CD8-positive, alpha-beta memory T cell (primary cell): ENCODE measurements at regions not wholly inside any gene's neighbourhood (a gene's known extent, or its start where the extent isn't known, plus 50 kb on each side); places are given as distances from the start of the nearest gene placed in this dataset.

ENCODE experiments used
- CTCF ChIA-PET: fragments of 350-600 bp; sonication (Branson Sonifier 250); formaldehyde crosslinking; loops from one replicate; lab custom pipeline; 2021; ENCODE audit warnings: antibody characterized with exemption; lab: Charles Lee
- POLR2A ChIA-PET: fragments of 350-600 bp; sonication (Branson Sonifier 250); formaldehyde crosslinking; loops from one replicate; lab custom pipeline; 2021; ENCODE audit warnings: antibody characterized with exemption; lab: Charles Lee
- DNase-seq, 5 donors: peaks; one replicate each; pipeline versions ENCODE4 v3.0.0 to v3.0.0-alpha.2; 2020 to 2022; ENCODE audit warnings: mixed read lengths in 1 of 5
- H3K27ac ChIP-seq: one replicate; pipeline ENCODE4 v1.7.0; 2013; ENCODE audit warnings: low read depth, mild to moderate bottlenecking, low read length, moderate library complexity
- H3K27me3 ChIP-seq: 2 replicates; pipeline ENCODE4 v1.7.0; 2013; ENCODE audit warnings: low read length, mild to moderate bottlenecking; ENCODE audit not compliant: insufficient read depth, poor library complexity, severe bottlenecking
- H3K36me3 ChIP-seq: 2 replicates; pipeline ENCODE4 v1.7.0; 2013; ENCODE audit warnings: mild to moderate bottlenecking, low read length, moderate library complexity; ENCODE audit not compliant: insufficient read depth
- H3K4me1 ChIP-seq: 2 replicates; pipeline ENCODE4 v1.7.0; 2013; ENCODE audit warnings: mild to moderate bottlenecking, low read length, moderate library complexity; ENCODE audit not compliant: insufficient read depth
- H3K4me3 ChIP-seq: 2 replicates; pipeline ENCODE4 v1.7.0; 2013; ENCODE audit warnings: mild to moderate bottlenecking, low read length
- H3K9me3 ChIP-seq: 2 replicates; pipeline ENCODE4 v1.7.0; 2013; ENCODE audit warnings: mild to moderate bottlenecking, low read length
- H3K27ac Mint-ChIP-seq, 8 donors: one replicate each; pipeline ENCODE4 v1.8.0; 2020 to 2021; ENCODE audit warnings: mixed read lengths in 8 of 8, mild to moderate bottlenecking in 6 of 8, inconsistent platforms in 3 of 8, moderate library complexity in 3 of 8
- H3K27me3 Mint-ChIP-seq, 2 donors: one replicate each; pipeline ENCODE4 v1.8.0; 2020 to 2021; ENCODE audit warnings: mixed read lengths in 2 of 2, mild to moderate bottlenecking in 1 of 2, moderate library complexity in 1 of 2
- H3K36me3 Mint-ChIP-seq, 3 donors: one replicate each; pipeline ENCODE4 v1.8.0; 2020 to 2021; ENCODE audit warnings: mixed read lengths in 3 of 3, inconsistent platforms in 1 of 3, mild to moderate bottlenecking in 1 of 3
- H3K4me1 Mint-ChIP-seq, 3 donors: one replicate each; pipeline ENCODE4 v1.8.0; 2020 to 2021; ENCODE audit warnings: mixed read lengths in 3 of 3, inconsistent platforms in 1 of 3, mild to moderate bottlenecking in 1 of 3
- H3K4me3 Mint-ChIP-seq, 7 donors: one replicate each; pipeline ENCODE4 v1.8.0; 2020 to 2021; ENCODE audit warnings: mixed read lengths in 7 of 7, mild to moderate bottlenecking in 6 of 7, moderate library complexity in 4 of 7, inconsistent platforms in 2 of 7
- H3K9me3 Mint-ChIP-seq, 5 donors: one replicate each; pipeline ENCODE4 v1.8.0; 2020 to 2022; ENCODE audit warnings: mixed read lengths in 5 of 5, mild to moderate bottlenecking in 3 of 5, moderate library complexity in 2 of 5, inconsistent platforms in 1 of 5

GRCh38 chr3:45311327-45311726 is 77.0 kb upstream of the LARS2 start:
- ChIA-PET CTCF (no interaction called here), POLR2A (no interaction called here)
- peaks cover 0 to 5% (median 0%) of the 10 kb centered on the region in 5 donors for H3K9me3 Mint-ChIP-seq
- H3K27ac Mint-ChIP-seq = no peak overlapping the region
- no peak for DNase-seq
- H3K9me3 ChIP-seq = no peaks in the 10 kb centered on the region
- H3K4me1 Mint-ChIP-seq = no peaks in the 10 kb centered on the region
- H3K27ac ChIP-seq = no peak overlapping the region
- no peaks in the 10 kb centered on the region for H3K36me3 ChIP-seq
- H3K36me3 Mint-ChIP-seq = no peaks in the 10 kb centered on the region
- H3K4me3 Mint-ChIP-seq = no peak overlapping the region
- no peaks in the 10 kb centered on the region for H3K4me1 ChIP-seq
- no peak overlapping the region for H3K4me3 ChIP-seq
- H3K27me3 Mint-ChIP-seq = peaks cover 10 to 53% of the 10 kb centered on the region in 2 donors
- no peaks in the 10 kb centered on the region for H3K27me3 ChIP-seq

- Histone ChIP-seq H3K27me3 (no peaks in the 10 kb centered on the region), H3K4me3 (no peak overlapping the region), H3K9me3 (no peaks in the 10 kb centered on the region), H3K27ac (no peak overlapping the region), H3K36me3 (no peaks in the 10 kb centered on the region), H3K4me1 (no peaks in the 10 kb centered on the region)
- CTCF ChIA-PET = no interaction called here
- no peak for DNase-seq
- H3K4me3 Mint-ChIP-seq = no peak overlapping the region
- no peaks in the 10 kb centered on the region for H3K36me3 Mint-ChIP-seq
- POLR2A ChIA-PET = no interaction called here
- H3K4me1 Mint-ChIP-seq = no peaks in the 10 kb centered on the region
- peaks cover 10 to 52% of the 10 kb centered on the region in 2 donors for H3K27me3 Mint-ChIP-seq
- peaks cover 0 to 5% (median 0%) of the 10 kb centered on the region in 5 donors for H3K9me3 Mint-ChIP-seq
- no peak overlapping the region for H3K27ac Mint-ChIP-seq
These were observed 76.2 kb upstream of the LARS2 start for GRCh38 chr3:45311953-45312801.

DNA sequence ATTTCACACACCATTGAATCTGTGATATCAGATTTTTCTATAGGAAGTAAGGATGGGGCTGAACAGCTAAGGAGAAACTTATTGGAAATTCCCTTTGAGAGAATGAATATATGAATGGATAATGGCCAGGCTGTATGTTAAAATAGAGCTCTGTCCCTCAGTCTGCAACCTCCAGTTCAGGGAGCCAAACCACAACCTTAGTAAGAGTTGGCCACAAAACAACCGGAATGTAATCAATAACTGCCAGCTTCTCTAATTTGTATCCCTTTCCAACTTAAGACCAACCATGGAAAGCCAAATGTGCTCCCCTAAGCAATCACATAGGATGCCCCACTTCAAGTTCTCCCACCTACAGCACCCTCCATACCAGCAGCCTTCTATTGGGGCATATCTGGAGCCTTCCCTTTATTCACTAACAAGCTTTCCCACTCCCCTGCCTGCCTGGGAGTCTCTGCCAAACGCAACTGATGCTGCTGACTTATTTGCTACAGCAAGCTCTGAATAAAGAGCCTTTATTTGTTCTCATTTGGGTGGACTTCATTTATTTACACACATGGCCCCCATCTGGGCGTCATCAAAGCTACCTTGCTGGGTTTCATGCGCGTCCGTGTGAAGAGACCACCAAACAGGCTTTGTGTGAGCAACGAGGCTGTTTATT is 75.4 kb upstream of the LARS2 start:
- no peak overlapping the region for H3K4me3 ChIP-seq
- no peaks in the 10 kb centered on the region for H3K4me1 ChIP-seq
- Mint-ChIP-seq H3K9me3 (peaks cover 0 to 2% (median 0%) of the 10 kb centered on the region in 5 donors), H3K4me1 (no peaks in the 10 kb centered on the region), H3K4me3 (no peak overlapping the region), H3K27me3 (peaks cover 12 to 45% of the 10 kb centered on the region in 2 donors), H3K36me3 (no peaks in the 10 kb centered on the region), H3K27ac (peak overlapping the region in 1 of 8 donors; percentile 51)
- POLR2A ChIA-PET = no interaction called here
- H3K27me3 ChIP-seq = no peaks in the 10 kb centered on the region
- no peak overlapping the region for H3K27ac ChIP-seq
- no peak for DNase-seq
- H3K36me3 ChIP-seq = no peaks in the 10 kb centered on the region
- CTCF ChIA-PET = no interaction called here
- no peaks in the 10 kb centered on the region for H3K9me3 ChIP-seq

GRCh38 chr3:45313743-45314403 is 74.5 kb upstream of the LARS2 start:
- H3K9me3 Mint-ChIP-seq = peaks cover 0 to 2% (median 0%) of the 10 kb centered on the region in 5 donors
- no peak overlapping the region for H3K27ac Mint-ChIP-seq
- CTCF ChIA-PET = no interaction called here
- no peaks in the 10 kb centered on the region for H3K9me3 ChIP-seq
- H3K4me1 Mint-ChIP-seq = no peaks in the 10 kb centered on the region
- H3K27me3 Mint-ChIP-seq = peaks cover 15 to 45% of the 10 kb centered on the region in 2 donors
- POLR2A ChIA-PET = no interaction called here
- DNase-seq = no peak
- H3K36me3 Mint-ChIP-seq = no peaks in the 10 kb centered on the region
- no peaks in the 10 kb centered on the region for H3K36me3 ChIP-seq
- H3K27me3 ChIP-seq = no peaks in the 10 kb centered on the region
- no peak overlapping the region for H3K27ac ChIP-seq
- H3K4me3 ChIP-seq = no peak overlapping the region
- no peaks in the 10 kb centered on the region for H3K4me1 ChIP-seq
- no peak overlapping the region for H3K4me3 Mint-ChIP-seq

GRCh38 chr3:45317710-45318109 is 70.7 kb upstream of the LARS2 start:
- ChIA-PET CTCF (no interaction called here), POLR2A (no interaction called here)
- no peak overlapping the region for H3K4me3 Mint-ChIP-seq

GRCh38 chr3:45318689-45319088 is 69.7 kb upstream of the LARS2 start:
- Histone ChIP-seq H3K36me3 (no peaks in the 10 kb centered on the region), H3K4me1 (no peaks in the 10 kb centered on the region), H3K27me3 (peaks cover 5% of the 10 kb centered on the region), H3K9me3 (no peaks in the 10 kb centered on the region), H3K4me3 (no peak overlapping the region), H3K27ac (no peak overlapping the region)
- ChIA-PET CTCF (no interaction called here), POLR2A (no interaction called here)
- DNase-seq = no peak
- Mint-ChIP-seq H3K9me3 (no peaks in the 10 kb centered on the region), H3K27ac (no peak overlapping the region), H3K36me3 (no peaks in the 10 kb centered on the region), H3K4me3 (no peak overlapping the region), H3K27me3 (peaks cover 7 to 24% of the 10 kb centered on the region in 2 donors), H3K4me1 (no peaks in the 10 kb centered on the region)

More at GRCh38 chr3:45317710-45318109, 70.7 kb upstream of the LARS2 start:
- Histone ChIP-seq H3K9me3 (no peaks in the 10 kb centered on the region), H3K27ac (no peak overlapping the region), H3K4me1 (no peaks in the 10 kb centered on the region), H3K36me3 (no peaks in the 10 kb centered on the region), H3K4me3 (no peak overlapping the region), H3K27me3 (peaks cover 5% of the 10 kb centered on the region)
- no peak overlapping the region for H3K27ac Mint-ChIP-seq
- H3K9me3 Mint-ChIP-seq = no peaks in the 10 kb centered on the region
- H3K27me3 Mint-ChIP-seq = peaks cover 10 to 34% of the 10 kb centered on the region in 2 donors
- no peaks in the 10 kb centered on the region for H3K36me3 Mint-ChIP-seq
- H3K4me1 Mint-ChIP-seq = no peaks in the 10 kb centered on the region
- no peak for DNase-seq

DNA sequence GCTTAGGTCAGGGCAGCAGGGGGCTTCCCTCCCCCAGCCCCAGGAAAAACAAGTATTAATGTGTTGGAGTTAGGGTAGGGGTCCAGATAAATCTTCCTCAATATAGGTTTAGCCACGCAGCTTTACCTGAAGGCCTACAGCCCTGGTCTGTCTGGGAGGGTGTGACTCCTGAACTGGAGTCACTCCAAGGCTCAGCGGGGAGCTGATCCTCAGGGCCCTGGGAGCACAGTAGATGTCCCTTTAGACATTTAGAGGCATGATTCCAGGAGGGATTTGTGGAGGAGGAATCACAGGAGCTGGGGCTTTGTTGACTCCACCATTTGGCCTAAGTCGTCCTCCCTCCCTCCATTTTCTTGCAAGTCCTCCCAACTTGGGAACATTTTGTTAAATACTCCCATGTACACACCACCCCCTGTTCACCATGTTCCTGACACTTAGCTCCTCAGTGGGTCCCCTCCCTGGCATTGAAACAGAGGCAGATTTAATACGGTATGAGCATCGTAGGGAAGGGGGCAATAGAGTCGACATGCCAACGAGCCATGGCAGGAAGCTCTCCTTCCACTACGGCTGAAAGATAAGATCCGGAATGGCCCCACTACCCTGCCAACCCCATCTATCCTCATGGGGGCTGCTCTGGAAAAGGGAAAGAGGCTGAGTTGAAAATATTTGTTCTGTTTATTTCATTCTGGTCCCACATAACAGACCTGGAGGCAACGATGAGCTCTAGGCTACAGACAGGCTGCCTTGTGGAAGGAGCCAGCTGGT is 69.0 kb upstream of the LARS2 start:
- Histone ChIP-seq H3K27me3 (peaks cover 5% of the 10 kb centered on the region), H3K9me3 (no peaks in the 10 kb centered on the region), H3K36me3 (no peaks in the 10 kb centered on the region), H3K4me3 (no peak overlapping the region), H3K4me1 (no peaks in the 10 kb centered on the region), H3K27ac (no peak overlapping the region)
- Mint-ChIP-seq H3K4me1 (no peaks in the 10 kb centered on the region), H3K27me3 (peaks cover 7 to 24% of the 10 kb centered on the region in 2 donors), H3K4me3 (no peak overlapping the region), H3K27ac (no peak overlapping the region), H3K9me3 (no peaks in the 10 kb centered on the region), H3K36me3 (no peaks in the 10 kb centered on the region)
- ChIA-PET CTCF (no interaction called here), POLR2A (no interaction called here)
- no peak for DNase-seq
